Central memory CD4-positive, alpha-beta T cell (primary cell): ENCODE measurements at regions not wholly inside any gene's neighbourhood (a gene's known extent, or its start where the extent isn't known, plus 50 kb on each side); places are given as distances from the start of the nearest gene placed in this dataset.

Experiments used
- DNase-seq: peaks from one replicate; pipeline ENCODE4 v3.0.0; 2022

- no peak for DNase-seq
These were observed 633.9 kb upstream of the PKDCC start for GRCh38 chr2:41413813-41414485.

GRCh38 chr2:41414486-41415230 is 633.2 kb upstream of the PKDCC start:
- DNase-seq = no peak

GRCh38 chr2:41417511-41417910 is 630.3 kb upstream of the PKDCC start:
- no peak for DNase-seq

- no peak for DNase-seq
These were observed 627.6 kb upstream of the PKDCC start for GRCh38 chr2:41420219-41420618.

- DNase-seq = no peak
These were observed 626.9 kb upstream of the PKDCC start for GRCh38 chr2:41420872-41421271.

- DNase-seq = no peak
These were observed 616.1 kb upstream of the PKDCC start for GRCh38 chr2:41431756-41432155.

GRCh38 chr2:41432459-41432858 is 615.4 kb upstream of the PKDCC start:
- DNase-seq = no peak

GRCh38 chr2:41434991-41435390 is 612.8 kb upstream of the PKDCC start:
- no peak for DNase-seq

DNA sequence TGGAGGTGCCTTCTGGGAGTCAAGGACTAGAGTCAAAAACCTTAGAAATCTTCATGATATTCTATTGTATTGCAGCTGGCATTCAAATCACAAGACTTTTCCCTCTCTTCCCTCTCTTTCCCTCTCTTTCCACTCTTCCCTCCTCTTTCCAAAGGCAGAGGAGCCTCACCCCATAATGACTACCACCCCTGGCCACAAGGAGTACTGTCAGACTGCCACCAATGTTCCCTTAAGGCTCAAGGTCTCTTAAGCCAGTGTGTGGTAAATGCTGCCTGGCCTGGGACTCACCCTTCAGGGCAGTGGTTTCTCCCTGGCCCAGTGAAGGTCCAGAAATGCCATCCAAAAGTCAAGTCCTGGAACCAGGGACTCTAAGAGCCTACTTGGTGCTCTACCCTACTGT is 605.9 kb upstream of the PKDCC start:
- no peak for DNase-seq

GRCh38 chr2:41445865-41446264 is 602.0 kb upstream of the PKDCC start:
- DNase-seq = no peak

GRCh38 chr2:41446266-41446665 is 601.6 kb upstream of the PKDCC start:
- no peak for DNase-seq

DNA sequence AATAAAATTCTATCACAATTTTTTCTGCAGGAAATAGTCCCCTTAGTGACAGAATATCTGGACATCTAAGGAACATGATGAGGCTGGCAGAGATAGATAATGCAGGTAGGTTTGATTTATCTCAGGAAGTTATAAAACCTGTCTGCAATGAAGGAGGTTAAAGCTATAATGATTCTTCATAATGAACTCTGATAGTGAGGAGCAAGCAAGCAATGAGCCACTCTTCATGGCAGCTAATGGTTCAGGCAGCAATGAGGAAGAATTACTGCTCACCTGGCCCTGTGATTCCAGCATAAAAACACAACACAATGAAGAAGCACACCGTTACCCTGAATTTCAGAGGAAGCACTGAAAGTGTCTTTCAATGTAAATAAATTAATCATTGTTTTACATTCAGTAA is 599.6 kb upstream of the PKDCC start:
- no peak for DNase-seq

GRCh38 chr2:41457026-41457425 is 590.8 kb upstream of the PKDCC start:
- no peak for DNase-seq

GRCh38 chr2:41460661-41461060 is 587.2 kb upstream of the PKDCC start:
- no peak for DNase-seq

DNA sequence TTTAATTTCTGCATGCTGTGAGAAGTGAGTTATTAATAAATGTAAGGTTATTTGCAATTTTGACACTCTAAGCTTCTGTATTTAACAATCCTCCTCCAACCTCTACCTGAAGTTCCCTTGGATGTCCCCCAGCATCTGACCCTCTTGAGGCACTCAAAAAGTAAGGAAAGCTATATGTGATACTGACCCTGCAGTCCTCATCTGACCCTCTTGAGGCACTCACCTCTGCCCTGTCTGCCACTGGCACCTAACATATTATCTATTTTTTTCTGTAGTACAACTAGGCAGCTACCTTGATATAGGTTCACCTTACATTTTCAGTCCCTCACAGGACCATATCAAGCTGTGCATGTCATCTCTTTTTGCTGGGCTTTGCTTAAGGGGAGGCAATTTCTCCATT is 583.4 kb upstream of the PKDCC start:
- no peak for DNase-seq

- DNase-seq = no peak
These were observed 571.9 kb upstream of the PKDCC start for GRCh38 chr2:41475959-41476358.

DNA sequence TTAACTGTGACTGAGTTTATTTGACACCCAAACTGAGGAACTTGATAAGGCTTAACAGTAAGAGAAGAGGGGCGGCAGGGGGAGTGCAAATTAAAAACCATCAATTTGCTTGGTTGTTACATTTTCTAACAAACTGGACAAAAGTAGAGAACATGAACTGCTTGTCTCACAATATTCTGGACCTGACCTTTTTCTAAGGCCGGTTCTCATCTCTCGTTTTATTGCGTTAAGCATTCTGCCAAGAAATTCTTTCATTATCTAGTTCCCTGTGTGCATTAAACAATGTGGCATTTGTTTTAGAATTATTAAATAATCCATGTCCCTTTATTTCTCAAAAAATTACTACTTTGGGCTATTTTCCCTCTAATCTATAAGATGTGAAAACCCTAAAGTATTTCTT is 565.2 kb upstream of the PKDCC start:
- DNase-seq = no peak

- DNase-seq = no peak
These were observed 564.6 kb upstream of the PKDCC start for GRCh38 chr2:41483226-41483625.

DNA sequence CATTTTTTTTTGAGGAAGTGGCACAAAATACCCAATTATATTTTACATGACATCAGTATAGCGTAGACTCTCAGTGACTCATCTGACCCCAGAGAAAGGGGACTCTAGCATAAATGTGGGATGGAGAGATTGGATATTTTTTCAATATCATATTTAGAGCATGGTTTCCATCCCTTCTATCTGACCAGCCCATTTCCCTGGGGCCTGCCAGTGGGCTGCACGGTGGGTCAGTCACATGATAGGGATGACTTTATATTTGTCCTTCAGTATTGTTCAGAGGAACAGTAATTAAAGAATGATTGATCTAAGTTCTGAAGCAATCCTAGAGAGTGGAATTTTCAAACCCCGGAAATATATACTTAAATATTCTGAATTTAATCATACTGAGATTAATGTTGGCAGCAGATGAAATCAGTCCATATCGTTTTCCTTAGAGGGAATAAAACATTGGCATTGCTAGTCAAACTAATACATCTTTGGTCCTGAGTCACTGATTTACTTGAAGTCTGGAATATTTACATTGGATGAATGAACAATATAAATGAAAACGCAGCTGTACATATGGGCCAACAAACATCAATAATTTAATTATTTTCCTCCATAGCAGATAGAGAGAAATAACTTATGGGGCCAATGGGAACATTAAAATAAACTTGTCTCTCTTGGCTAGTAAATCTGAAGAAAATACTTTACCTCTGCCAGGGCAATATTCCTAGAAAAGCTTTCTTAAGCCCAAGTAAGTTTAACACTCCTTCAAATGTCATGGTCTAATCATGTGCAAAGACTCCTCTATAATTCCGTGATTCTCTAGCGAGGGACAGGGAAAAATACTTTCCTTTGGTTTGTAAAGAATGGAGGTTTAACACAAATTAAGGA is 563.6 kb upstream of the PKDCC start:
- DNase-seq = no peak

GRCh38 chr2:41484858-41485234 is 563.0 kb upstream of the PKDCC start:
- no peak for DNase-seq

DNA sequence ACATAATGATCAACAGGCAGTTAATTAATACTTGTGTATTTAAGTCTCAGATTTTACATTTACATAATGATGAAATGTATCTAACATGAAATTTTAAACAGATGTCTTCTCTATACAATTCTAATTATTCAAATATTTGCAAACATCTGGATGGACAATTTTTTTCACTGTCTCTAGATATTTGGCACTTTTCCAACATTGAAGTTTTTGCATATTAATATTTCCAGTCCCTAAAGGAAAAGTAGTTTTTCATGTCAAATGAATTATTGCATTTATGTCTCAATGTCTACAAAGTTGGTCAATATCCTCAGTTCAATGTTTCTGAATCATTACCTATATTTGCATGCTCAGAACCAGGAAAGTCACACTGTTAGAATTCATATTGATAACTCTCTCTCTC is 560.9 kb upstream of the PKDCC start:
- DNase-seq = no peak

- DNase-seq = no peak
These were observed 558.9 kb upstream of the PKDCC start for GRCh38 chr2:41488888-41489287.

GRCh38 chr2:41489638-41490037 is 558.2 kb upstream of the PKDCC start:
- DNase-seq = no peak

- DNase-seq = no peak
These were observed 552.8 kb upstream of the PKDCC start for GRCh38 chr2:41495050-41495449.
